Ascending aorta (tissue), 2 donors: ENCODE measurements at regions not wholly inside any gene's neighbourhood (a gene's known extent, or its start where the extent isn't known, plus 50 kb on each side); places are given as distances from the start of the nearest gene placed in this dataset.
"Not testable (repeated sequence)": the region's sequence is repeated elsewhere in the genome, so short reads cannot be mapped to it uniquely, and the experiment has no call there.

ENCODE experiments used
- DNase-seq, 2 donors: peaks; one replicate each; pipeline ENCODE4 v3.0.0-alpha.2; 2019; ENCODE audit warnings: low spot score in 2 of 2
- H3K27ac ChIP-seq, 2 donors: fragments of 200-600 bp; sonication (generic); one replicate each; pipeline ENCODE4 v1.5.1; 2016 to 2017; ENCODE audit warnings: mild to moderate bottlenecking in 1 of 2
- H3K27me3 ChIP-seq: fragments of 200-600 bp; sonication (generic); one replicate; pipeline ENCODE4 v1.5.1; 2017
- H3K36me3 ChIP-seq, 2 donors: fragments of 200-600 bp; sonication (generic); one replicate each; pipeline ENCODE4 v1.5.1; 2016
- H3K4me1 ChIP-seq, 2 donors: fragments of 200-600 bp; sonication (generic); one replicate each; pipeline ENCODE4 v1.5.1; 2016 to 2017; ENCODE audit warnings: mild to moderate bottlenecking in 1 of 2
- H3K4me3 ChIP-seq, 2 donors: fragments of 200-600 bp; sonication (generic); one replicate each; pipeline ENCODE4 v1.5.1; 2016 to 2017; ENCODE audit warnings: mild to moderate bottlenecking in 1 of 2
- H3K9me3 ChIP-seq, 2 donors: fragments of 200-600 bp; sonication (generic); one replicate each; pipeline ENCODE4 v1.5.1; 2016
- intact Hi-C: fragments of 100-400 bp; cut with DNase I; formaldehyde crosslinking; loops from one replicate; pipeline ENCODE4 v1.15.1; 2023

GRCh38 chr16:33583702-33584101 is 124.3 kb downstream of the TP53TG3F start:
- H3K27me3 ChIP-seq, DNase-seq, intact Hi-C loops, H3K36me3 ChIP-seq, H3K4me1 ChIP-seq, H3K27ac ChIP-seq, H3K4me3 ChIP-seq, H3K9me3 ChIP-seq: not testable (repeated sequence)

GRCh38 chr16:33588589-33588988 is 129.2 kb downstream of the TP53TG3F start:
- DNase-seq, H3K27ac ChIP-seq, H3K4me3 ChIP-seq, H3K36me3 ChIP-seq, H3K27me3 ChIP-seq, H3K9me3 ChIP-seq, H3K4me1 ChIP-seq, intact Hi-C loops: not testable (repeated sequence)

- H3K27me3 ChIP-seq, intact Hi-C loops, H3K27ac ChIP-seq, H3K36me3 ChIP-seq, H3K9me3 ChIP-seq, H3K4me1 ChIP-seq, H3K4me3 ChIP-seq: not testable (repeated sequence)
- peak in 1 of 2 donors; percentile 62 for DNase-seq
Measured at GRCh38 chr16:33593344-33593743, 133.9 kb downstream of the TP53TG3F start.

- H3K4me3 ChIP-seq, DNase-seq, H3K27ac ChIP-seq, H3K9me3 ChIP-seq, H3K27me3 ChIP-seq, H3K4me1 ChIP-seq, intact Hi-C loops, H3K36me3 ChIP-seq: not testable (repeated sequence)
Measured at GRCh38 chr16:33595074-33595473, 135.7 kb downstream of the TP53TG3F start.

GRCh38 chr16:33601029-33601428 is 141.6 kb downstream of the TP53TG3F start:
- intact Hi-C loops, H3K4me3 ChIP-seq, H3K9me3 ChIP-seq, H3K27ac ChIP-seq, H3K36me3 ChIP-seq, DNase-seq, H3K4me1 ChIP-seq, H3K27me3 ChIP-seq: not testable (repeated sequence)

- intact Hi-C loops, H3K27ac ChIP-seq, H3K4me3 ChIP-seq, H3K4me1 ChIP-seq, DNase-seq, H3K27me3 ChIP-seq, H3K9me3 ChIP-seq, H3K36me3 ChIP-seq: not testable (repeated sequence)
Measured at GRCh38 chr16:33623535-33624077, 164.2 kb downstream of the TP53TG3F start.

- H3K27ac ChIP-seq, DNase-seq, H3K36me3 ChIP-seq, intact Hi-C loops, H3K9me3 ChIP-seq, H3K27me3 ChIP-seq, H3K4me3 ChIP-seq, H3K4me1 ChIP-seq: not testable (repeated sequence)
Measured at GRCh38 chr16:33628895-33629294, 169.5 kb downstream of the TP53TG3F start.

GRCh38 chr16:33631713-33632112 is 172.3 kb downstream of the TP53TG3F start:
- H3K27me3 ChIP-seq, intact Hi-C loops: not testable (repeated sequence)

GRCh38 chr16:33634057-33634456 is 174.6 kb downstream of the TP53TG3F start:
- DNase-seq, H3K4me1 ChIP-seq, H3K9me3 ChIP-seq, H3K36me3 ChIP-seq, H3K27ac ChIP-seq, H3K4me3 ChIP-seq, intact Hi-C loops, H3K27me3 ChIP-seq: not testable (repeated sequence)

More at GRCh38 chr16:33631713-33632112, 172.3 kb downstream of the TP53TG3F start:
- H3K36me3 ChIP-seq, DNase-seq, H3K27ac ChIP-seq, H3K9me3 ChIP-seq, H3K4me1 ChIP-seq, H3K4me3 ChIP-seq: not testable (repeated sequence)

GRCh38 chr16:33636760-33637159 is 177.3 kb downstream of the TP53TG3F start:
- H3K27me3 ChIP-seq, intact Hi-C loops: not testable (repeated sequence)

GRCh38 chr16:33643270-33643669 is 183.9 kb downstream of the TP53TG3F start:
- H3K27ac ChIP-seq, DNase-seq, H3K27me3 ChIP-seq, H3K9me3 ChIP-seq, H3K4me3 ChIP-seq, intact Hi-C loops, H3K36me3 ChIP-seq, H3K4me1 ChIP-seq: not testable (repeated sequence)

More at GRCh38 chr16:33636760-33637159, 177.3 kb downstream of the TP53TG3F start:
- not testable (repeated sequence) for H3K4me3 ChIP-seq, H3K36me3 ChIP-seq, H3K27ac ChIP-seq, DNase-seq, H3K9me3 ChIP-seq, H3K4me1 ChIP-seq

- H3K27ac ChIP-seq, DNase-seq, intact Hi-C loops, H3K9me3 ChIP-seq, H3K4me3 ChIP-seq, H3K4me1 ChIP-seq, H3K27me3 ChIP-seq, H3K36me3 ChIP-seq: not testable (repeated sequence)
Measured at GRCh38 chr16:33643698-33644381, 184.4 kb downstream of the TP53TG3F start.

GRCh38 chr16:33646386-33646785 is 187.0 kb downstream of the TP53TG3F start:
- H3K36me3 ChIP-seq, H3K27ac ChIP-seq, H3K4me3 ChIP-seq, H3K9me3 ChIP-seq, intact Hi-C loops, H3K27me3 ChIP-seq, H3K4me1 ChIP-seq, DNase-seq: not testable (repeated sequence)

GRCh38 chr16:33655756-33656155 is 196.3 kb downstream of the TP53TG3F start:
- H3K4me3 ChIP-seq, H3K27me3 ChIP-seq, H3K4me1 ChIP-seq, intact Hi-C loops, H3K36me3 ChIP-seq, DNase-seq, H3K9me3 ChIP-seq, H3K27ac ChIP-seq: not testable (repeated sequence)

GRCh38 chr16:33656394-33656793 is 197.0 kb downstream of the TP53TG3F start:
- H3K27me3 ChIP-seq, H3K27ac ChIP-seq, H3K4me3 ChIP-seq, H3K36me3 ChIP-seq, DNase-seq, H3K9me3 ChIP-seq, H3K4me1 ChIP-seq, intact Hi-C loops: not testable (repeated sequence)
